ENCODE measurements at regions not wholly inside any gene's neighbourhood (a gene's known extent, or its start where the extent isn't known, plus 50 kb on each side); places are given as distances from the start of the nearest gene placed in this dataset.

DNA sequence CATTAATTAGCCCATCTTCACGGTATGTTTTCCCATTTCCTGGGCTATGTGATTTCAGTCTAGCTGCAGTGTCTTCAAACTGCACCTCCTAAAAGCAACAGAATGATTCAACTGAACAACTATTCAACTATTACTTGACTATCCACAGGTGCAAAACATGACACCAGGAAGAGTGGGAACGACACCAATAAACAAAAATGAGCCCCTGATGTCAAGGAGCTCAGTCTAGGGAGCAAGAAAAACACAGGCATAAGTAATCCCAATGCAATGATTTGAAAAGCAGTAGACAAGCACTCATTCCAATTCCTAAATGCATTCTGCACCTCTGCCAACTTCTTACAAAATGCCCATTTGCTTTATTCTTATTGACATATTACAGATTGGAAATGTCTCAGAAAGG lies 285.6 kb downstream of the ETS1 start:
- no peak for DNase-seq (ENCODE audit: low read depth in 2 of 2)

DNA sequence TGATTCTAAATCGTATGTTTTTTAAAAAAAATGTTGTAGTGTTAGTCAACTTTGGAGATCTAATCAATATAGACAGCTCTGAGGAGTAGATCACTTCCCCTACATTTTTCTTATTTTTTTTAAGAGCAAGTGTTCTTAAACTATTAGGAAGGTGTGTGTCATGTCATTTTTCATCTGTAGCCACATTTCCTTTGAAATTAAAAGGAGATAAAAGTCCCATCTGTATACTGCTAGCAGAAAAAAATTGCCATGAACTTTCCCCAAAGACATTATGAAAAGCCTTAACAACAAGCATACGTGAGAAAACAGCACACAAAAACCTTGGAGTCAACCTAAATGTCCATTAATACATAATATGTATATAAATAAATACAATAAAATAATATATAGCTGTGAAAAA lies 286.6 kb downstream of the ETS1 start:
- DNase-seq (ENCODE audit: low read depth in 2 of 2) = no peak

DNA sequence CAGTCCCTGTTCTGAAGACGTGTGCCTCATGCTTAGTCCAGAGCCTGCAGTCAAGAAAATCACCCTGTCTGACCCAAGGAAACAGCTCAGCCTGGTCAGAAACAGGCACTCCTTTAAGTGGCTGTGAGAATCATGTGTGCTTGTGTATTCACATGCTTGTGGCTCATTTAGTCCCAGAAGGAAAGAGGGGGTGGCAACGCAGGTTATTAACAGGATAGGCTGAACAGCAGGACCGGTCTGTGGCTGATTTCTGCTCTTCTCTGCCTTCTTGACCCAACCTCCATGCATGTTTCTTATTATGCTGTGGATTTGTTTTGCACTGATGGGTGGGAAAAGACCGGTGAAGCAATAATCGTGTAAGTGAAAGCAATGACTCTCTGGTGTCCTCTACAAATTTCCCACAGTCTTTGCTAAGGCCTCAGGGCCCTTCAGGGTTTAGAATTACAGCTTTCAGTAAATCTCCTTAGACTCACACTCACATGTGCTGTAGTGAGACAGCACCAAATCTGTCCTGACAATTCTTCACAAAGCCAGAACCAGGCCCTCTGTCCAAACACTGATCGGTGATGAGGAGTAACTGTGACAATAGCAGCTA lies 288.1 kb downstream of the ETS1 start:
- DNase-seq (ENCODE audit: low read depth in 2 of 2) = no peak

GRCh38 chr11:128298271-128298670 lies 289.1 kb downstream of the ETS1 start:
- DNase-seq (ENCODE audit: low read depth in 2 of 2) = no peak

DNA sequence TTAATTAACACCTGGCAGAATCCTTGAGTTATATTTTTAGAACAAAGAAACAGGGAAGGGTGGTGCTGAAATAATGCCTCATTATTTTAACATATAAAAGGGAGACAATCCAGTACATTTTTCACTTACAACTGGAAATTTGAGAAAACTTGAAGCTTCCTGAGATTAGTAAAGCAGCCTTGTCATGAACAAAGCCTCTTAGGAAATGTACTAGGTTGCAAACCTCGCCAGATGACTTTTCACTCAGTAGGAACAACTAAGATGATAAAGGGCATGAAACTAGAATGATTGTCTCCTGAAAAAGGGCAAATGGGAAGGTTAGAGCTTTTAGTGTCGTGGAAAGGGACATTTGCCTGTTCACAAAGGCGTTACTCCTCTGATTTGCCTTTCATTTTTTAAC lies 289.6 kb downstream of the ETS1 start:
- no peak for DNase-seq (ENCODE audit: low read depth in 2 of 2)

GRCh38 chr11:128297091-128297651 lies 290.2 kb downstream of the ETS1 start:
- DNase-seq (ENCODE audit: low read depth in 2 of 2) = no peak

DNA sequence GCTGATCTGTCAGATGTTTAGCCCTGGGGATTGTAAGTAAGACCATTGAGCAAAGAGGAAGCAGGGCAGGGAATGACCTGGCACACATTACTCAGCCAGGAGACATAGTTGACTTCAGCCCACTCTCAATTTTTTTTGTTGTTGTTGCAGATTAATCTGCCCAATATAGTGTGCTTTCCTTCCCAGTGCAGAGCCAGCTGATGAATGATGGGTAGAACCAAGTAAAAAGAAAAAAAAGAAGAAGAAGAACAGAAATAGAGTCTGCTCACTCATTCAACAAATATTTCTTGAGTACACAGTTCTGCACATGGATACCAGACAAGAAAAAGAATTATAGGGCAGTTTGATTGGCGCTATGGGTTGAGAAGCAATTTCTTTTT lies 292.7 kb downstream of the ETS1 start:
- no peak for DNase-seq (ENCODE audit: low read depth in 2 of 2)

DNA sequence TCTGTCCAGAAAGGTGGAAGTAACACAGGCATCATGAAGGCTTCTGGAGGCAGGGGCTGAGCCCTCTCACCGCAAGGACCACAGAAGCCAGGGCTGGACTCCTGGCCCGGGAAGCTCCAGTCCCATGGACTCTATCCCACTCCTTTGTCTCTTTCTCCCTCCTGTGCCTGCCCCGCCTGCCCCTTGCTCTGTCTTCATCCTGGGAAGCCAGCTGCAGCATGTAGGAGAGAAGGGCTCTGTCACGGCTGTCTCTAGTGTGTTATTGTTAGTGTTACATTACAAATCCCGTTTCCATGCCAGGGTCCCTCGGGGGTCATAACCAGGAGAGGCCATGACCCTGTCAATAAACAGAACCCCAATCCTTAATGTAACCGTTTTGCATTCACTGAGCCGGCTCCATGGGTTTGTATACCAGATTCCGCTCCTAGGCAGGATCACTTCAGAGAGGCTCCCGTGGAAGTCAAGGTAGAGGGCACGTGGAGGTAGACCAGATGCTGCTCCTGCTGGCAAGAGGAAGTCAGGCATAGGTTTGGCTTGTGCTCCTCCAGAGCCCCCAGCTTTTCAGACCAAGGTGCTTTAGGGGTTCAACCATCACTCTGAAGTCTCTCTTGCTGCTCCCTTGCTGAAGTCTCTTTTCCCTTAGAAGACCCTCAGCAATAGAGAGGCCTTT lies 293.2 kb downstream of the ETS1 start:
- DNase-seq (ENCODE audit: low read depth in 2 of 2) = no peak

DNA sequence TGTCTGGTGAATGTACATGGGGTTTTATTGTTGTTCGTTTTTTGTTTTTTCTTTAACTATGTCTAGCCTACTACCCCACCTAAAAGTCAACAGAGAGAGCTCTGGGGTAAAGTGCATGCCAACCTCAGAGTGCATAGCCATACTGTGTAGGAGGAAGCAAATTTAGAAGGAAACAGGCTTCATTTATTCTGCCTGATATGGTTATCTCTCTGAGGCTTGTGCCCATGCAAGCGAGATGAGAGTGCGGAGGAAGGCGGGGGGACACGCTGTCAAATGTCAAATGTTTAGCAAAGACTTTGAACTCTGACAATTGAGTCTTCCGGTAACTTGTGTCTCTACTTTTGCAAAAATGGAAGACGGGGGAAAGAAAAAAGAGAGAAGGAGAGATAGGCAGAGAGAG lies 295.5 kb downstream of the ETS1 start:
- DNase-seq (ENCODE audit: low read depth in 2 of 2) = no peak

DNA sequence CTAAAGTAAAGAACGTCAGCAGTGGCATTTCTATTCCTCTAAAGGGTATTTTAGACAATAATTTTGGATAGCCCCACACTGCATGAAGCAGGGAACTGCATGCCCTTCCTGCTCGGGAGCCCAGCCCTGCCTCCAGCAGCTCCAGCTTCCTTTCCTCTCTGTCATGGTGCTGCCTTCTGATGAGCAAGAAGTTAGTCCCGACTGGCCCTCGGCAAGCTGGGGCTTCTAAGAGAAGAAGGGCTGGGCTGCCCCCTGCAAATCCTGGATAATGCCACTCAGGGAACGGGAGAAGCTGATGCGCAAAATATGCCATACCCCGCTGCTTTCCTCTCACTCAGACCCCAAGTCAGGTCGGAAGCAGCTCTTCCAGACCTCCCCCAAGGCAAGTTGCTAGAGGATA lies 296.4 kb downstream of the ETS1 start:
- DNase-seq (ENCODE audit: low read depth in 2 of 2) = no peak

DNA sequence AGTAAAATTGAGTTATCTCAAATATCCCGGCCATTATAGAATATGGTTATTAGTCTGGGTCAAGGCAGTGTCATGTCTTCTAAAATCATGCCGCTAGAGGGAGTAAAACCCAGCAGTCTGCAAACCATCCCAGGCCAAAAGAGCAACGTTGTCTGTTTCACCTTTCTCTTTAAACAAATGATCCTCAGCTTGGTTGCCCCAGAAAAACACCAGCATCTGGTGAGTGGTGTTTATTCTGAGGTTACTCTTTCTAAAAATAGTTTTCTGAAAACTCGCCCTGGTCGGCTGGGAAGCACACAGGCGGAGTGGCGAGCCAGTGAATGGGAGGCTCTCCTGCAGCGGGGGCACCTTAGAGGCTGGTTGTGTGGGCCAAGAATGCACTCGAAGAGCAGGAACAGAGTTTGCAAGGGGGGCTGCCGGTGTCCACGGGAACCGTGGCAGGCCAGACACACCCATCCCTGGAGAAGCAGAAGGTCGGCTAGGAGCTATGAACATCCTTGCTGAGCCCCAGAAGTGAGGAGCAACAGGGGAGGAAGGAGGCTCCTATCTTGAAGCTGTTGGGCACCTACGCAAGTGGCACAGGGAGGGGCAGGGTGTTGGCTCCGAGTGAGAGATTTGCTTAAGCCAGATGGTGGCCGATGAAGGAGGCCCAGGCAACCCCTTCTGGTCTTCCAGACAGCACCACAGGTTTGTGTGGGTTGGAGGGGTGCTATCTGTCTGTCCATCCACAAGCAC lies 297.1 kb downstream of the ETS1 start:
- DNase-seq (ENCODE audit: low read depth in 2 of 2) = peak in 1 of 2 donors; percentile 41

- DNase-seq (ENCODE audit: low read depth in 2 of 2) = no peak
These were observed 298.3 kb downstream of the ETS1 start for GRCh38 chr11:128289048-128289447.

DNA sequence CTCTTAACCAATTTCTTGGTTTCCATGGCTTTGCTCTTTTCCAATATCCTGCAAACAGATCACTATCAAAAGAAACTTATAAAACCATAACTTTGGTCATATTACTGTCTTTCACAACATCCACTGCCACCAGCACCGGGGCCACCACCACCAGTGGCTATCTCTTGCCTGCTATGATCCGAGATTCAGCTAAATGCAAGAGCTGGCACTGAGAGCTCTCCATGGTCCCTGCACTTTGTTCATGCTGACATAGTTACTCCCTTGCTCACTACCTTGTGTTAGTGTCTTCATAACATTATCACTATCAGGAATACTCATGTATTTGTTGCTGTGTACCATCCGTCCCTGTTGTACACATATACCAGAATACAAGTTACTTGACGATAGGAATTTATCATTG lies 299.0 kb downstream of the ETS1 start:
- DNase-seq (ENCODE audit: low read depth in 2 of 2) = no peak

DNA sequence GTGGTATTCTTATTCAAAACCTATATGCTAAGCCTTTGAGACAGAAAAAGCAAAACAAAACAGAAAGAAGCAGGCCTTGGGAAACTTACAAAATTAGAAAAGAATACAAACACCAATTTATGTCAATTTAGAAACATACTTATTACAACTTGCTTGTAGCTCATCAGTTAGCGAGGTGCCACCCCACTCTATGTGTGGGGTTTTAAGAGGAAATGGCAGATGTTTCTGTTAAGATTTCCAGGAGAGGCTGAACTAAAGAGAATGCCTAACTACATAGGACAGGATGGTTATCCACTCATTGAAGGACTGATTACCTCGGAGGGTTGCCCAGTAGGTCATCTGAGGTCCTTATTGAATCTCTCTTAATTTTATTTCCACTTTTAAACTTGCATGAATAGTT lies 302.0 kb downstream of the ETS1 start:
- no peak for DNase-seq (ENCODE audit: low read depth in 2 of 2)

- DNase-seq (ENCODE audit: low read depth in 2 of 2) = no peak
These were observed 302.7 kb downstream of the ETS1 start for GRCh38 chr11:128284634-128285033.

DNA sequence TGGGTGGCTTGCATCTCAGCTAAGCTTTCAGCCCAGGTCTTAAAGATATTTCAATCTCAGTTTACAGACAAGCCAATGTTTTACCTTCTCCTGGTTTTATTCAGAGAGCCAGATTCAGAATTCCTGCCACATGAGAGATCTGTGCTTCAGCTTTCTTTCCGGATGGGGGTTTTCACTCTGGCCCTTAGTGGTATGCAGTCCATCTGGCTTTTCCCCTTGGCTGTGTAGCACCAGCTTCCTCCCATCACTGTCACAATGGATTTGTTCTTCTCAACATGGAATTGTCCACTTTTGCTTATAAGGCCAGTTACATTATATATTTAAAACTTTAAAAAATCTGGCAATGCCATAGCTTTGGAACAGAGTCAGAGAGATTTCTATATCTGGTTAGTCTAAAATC lies 303.9 kb downstream of the ETS1 start:
- DNase-seq (ENCODE audit: low read depth in 2 of 2) = no peak

DNA sequence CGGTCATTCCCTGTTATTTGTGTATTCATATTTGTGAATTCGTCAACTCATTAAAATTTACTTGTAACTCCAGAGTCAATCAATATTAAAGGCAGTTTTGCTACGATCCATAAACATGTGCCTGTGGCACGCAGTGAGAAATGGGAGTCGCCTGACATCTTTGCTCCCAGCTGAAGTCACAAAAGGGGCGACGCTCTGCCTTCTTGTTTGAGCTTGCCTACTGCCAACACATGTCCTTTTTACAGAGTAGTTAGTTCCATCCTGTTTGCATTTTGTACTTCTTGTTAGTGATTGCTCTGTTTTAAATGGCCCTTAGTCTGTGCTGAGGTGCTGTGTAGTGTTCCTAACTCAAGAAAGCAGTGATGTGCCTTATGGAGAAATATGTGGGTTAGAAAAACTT lies 305.3 kb downstream of the ETS1 start:
- no peak for DNase-seq (ENCODE audit: low read depth in 2 of 2)

- DNase-seq (ENCODE audit: low read depth in 2 of 2) = no peak
These were observed 307.5 kb downstream of the ETS1 start for GRCh38 chr11:128279866-128280265.

DNA sequence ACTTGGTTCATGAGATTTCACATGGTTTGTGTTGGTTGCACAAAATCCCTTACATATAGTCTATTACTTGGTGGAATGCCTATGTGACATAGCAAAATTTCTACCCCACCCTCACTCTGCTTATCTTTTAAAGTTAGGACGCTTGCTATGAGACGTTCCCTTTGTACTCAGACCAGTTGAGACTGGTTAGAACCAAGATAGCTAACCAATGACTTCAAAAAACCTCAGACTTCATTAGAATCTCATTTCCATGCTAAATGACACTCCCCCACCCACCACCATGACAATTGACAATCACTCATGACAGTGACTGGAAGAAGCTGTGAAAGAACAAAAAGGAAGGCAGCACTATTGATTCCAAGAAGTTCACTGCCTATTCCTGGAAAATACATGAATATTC lies 313.6 kb downstream of the ETS1 start:
- no peak for DNase-seq (ENCODE audit: low read depth in 2 of 2)

DNA sequence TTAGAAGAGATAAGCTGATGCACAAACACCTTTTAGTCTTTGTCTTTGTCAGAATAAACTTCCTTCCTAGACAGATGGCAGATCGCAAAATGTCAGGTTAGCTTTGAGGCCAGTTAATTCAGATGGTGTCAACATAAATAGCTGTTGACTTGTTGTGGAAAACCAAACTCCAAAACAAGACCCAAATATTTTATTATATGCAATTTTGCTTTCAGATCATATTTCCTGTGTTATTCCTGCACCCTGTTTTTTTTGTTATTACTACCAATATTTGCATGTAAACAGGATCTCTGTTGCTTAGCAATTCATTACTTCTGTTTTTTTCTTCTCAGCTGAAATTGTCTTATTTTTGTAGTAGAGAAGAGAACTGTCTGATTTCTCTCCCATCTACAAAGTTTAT lies 316.0 kb downstream of the ETS1 start:
- DNase-seq (ENCODE audit: low read depth in 2 of 2) = no peak

- DNase-seq (ENCODE audit: low read depth in 2 of 2) = no peak
These were observed 317.9 kb downstream of the ETS1 start for GRCh38 chr11:128269466-128269865.

- DNase-seq (ENCODE audit: low read depth in 2 of 2) = no peak
These were observed 320.5 kb downstream of the ETS1 start for GRCh38 chr11:128266893-128267292.
